HEK293T (cell line): ENCODE measurements at regions not wholly inside any gene's neighbourhood (a gene's known extent, or its start where the extent isn't known, plus 50 kb on each side); places are given as distances from the start of the nearest gene placed in this dataset.

Source experiments
- BHLHE40 ChIP-seq: fragments of 450-650 bp; IDR thresholded peaks from 2 replicates; pipeline ENCODE4 v1.6.1; 2016; ENCODE audit warnings: mild to moderate bottlenecking, moderate library complexity, borderline replicate concordance
- ELF4 ChIP-seq: fragments of 450-650 bp; IDR thresholded peaks from 2 replicates; pipeline ENCODE4 v1.6.1; 2017; ENCODE audit warnings: antibody characterized with exemption
- FOXA1 ChIP-seq: fragments of 450-650 bp; IDR thresholded peaks from 2 replicates; pipeline ENCODE4 v1.6.1; 2016; ENCODE audit warnings: mild to moderate bottlenecking
- FOXK2 ChIP-seq: fragments of 450-650 bp; IDR thresholded peaks from 2 replicates; pipeline ENCODE4 v1.6.1; 2016; ENCODE audit warnings: mild to moderate bottlenecking
- FOXM1 ChIP-seq: fragments of 450-650 bp; IDR thresholded peaks from 2 replicates; pipeline ENCODE4 v1.6.1; 2017; ENCODE audit warnings: mild to moderate bottlenecking, borderline replicate concordance
- HDGF ChIP-seq: fragments of 450-650 bp; IDR thresholded peaks from 2 replicates; pipeline ENCODE4 v1.6.1; 2017; ENCODE audit warnings: antibody characterized with exemption, borderline replicate concordance
- SP1 ChIP-seq: fragments of 450-650 bp; IDR thresholded peaks from 2 replicates; pipeline ENCODE4 v1.6.1; 2017
- SUZ12 ChIP-seq: fragments of 450-650 bp; IDR thresholded peaks from 2 replicates; pipeline ENCODE4 v1.6.1; 2016; ENCODE audit warnings: mild to moderate bottlenecking
- ZNF384 ChIP-seq: fragments of 450-650 bp; IDR thresholded peaks from 2 replicates; pipeline ENCODE4 v1.6.1; 2016
- TF ChIP-seq, protein P1 (sequence below): fragments of 450-650 bp; IDR thresholded peaks from 2 replicates; pipeline ENCODE4 v1.6.1; 2016

DNA sequence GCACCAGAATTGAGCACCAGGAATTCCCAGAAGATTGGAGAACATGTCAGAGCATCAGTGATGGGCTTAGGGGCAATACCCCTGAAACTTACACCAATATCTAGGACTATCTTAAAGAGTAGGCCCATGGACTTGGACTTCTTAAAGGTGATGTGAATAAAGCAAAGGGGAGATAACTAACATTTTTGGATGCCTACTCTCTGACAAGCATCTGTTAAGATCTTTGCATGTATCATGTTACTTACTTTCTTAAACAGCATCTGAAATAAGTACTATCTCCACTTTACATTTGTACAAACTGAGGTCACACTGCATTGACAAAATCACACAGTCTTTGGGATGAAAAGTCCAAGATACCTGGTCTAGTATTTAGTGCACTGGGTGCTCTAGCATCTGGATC, 258.6 kb upstream of the ARSJ start:
- TF ChIP-seq SUZ12 = no peak
- no peak for TF ChIP-seq SP1
- no peak for TF ChIP-seq FOXK2
- TF ChIP-seq ZNF384 = no peak
- no peak for TF ChIP-seq ELF4
- TF ChIP-seq FOXA1 = no peak
- no peak for TF ChIP-seq FOXM1
- TF ChIP-seq HDGF = no peak
- TF ChIP-seq BHLHE40 = no peak
- TF ChIP-seq, protein P1, sequence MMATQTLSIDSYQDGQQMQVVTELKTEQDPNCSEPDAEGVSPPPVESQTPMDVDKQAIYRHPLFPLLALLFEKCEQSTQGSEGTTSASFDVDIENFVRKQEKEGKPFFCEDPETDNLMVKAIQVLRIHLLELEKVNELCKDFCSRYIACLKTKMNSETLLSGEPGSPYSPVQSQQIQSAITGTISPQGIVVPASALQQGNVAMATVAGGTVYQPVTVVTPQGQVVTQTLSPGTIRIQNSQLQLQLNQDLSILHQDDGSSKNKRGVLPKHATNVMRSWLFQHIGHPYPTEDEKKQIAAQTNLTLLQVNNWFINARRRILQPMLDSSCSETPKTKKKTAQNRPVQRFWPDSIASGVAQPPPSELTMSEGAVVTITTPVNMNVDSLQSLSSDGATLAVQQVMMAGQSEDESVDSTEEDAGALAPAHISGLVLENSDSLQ = no peak
